Left colon (tissue), 2 donors: ENCODE measurements at regions not wholly inside any gene's neighbourhood (a gene's known extent, or its start where the extent isn't known, plus 50 kb on each side); places are given as distances from the start of the nearest gene placed in this dataset.
"Not testable (repeated sequence)": the region's sequence is repeated elsewhere in the genome, so short reads cannot be mapped to it uniquely, and the experiment has no call there.

Experiments used
- ATAC-seq: fragments of 200-7000 bp; cut with Tn5 transposase; one replicate; pipeline ENCODE4 v1.9.1; 2020; ENCODE audit warnings: mild to moderate bottlenecking, moderate library complexity
- DNase-seq, 2 donors: peaks; one replicate each; pipeline ENCODE4 v3.0.0-alpha.2; 2020
- intact Hi-C, 2 donors: fragments of 100-400 bp; cut with DNase I in 1 of 2; cut with micrococcal nuclease in 1 of 2; formaldehyde crosslinking; loops; one replicate each; pipeline versions ENCODE4 v1.11.2 to v1.14.0; 2022; cut with DNase I, micrococcal nuclease
- donor health status: DM: no; HTN: no; CAD: no.
- donor health status: DM: yes; HTN: yes; CAD: no.

DNA sequence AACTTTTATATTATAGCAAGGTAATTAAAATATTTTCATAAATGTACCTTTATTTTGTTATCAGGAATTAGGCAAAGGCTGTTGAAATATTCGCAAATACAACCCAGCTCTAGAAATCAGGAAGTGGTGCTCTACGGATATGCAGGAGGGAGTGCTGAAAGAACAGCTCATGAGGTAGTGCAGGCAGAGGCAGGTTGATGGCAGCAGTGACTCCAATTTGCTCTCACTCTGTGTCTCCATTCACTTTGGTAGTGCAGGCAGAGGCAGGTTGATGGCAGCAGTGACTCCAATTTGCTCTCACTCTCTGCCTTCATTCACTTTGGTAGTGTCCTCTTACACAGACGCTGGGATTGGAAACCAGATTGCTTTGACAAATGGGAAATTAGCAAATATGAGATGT lies 277.9 kb downstream of the TRIML1 start:
- no peak for ATAC-seq
- DNase-seq = no peak
- intact Hi-C loops = no loop called here

DNA sequence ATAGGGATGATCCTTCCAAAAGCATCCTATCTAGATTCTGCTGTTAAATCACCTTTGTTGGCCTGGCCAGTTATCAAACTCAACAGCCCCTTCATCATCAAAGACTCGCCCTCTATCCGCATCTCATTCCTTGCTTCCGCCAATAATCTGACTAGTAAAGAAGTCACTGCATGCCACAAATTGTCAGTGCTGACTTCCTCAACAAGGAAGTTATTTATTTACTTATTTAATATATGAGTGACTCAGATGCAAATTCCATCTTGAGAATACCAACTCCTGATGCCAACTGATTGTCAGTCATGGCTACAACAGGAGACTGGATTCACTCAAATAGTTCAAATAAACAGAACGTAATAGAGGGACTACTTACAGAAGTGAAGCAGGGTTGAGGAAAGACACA lies 283.8 kb downstream of the TRIML1 start:
- ATAC-seq = no peak
- intact Hi-C loops = no loop called here
- no peak for DNase-seq

DNA sequence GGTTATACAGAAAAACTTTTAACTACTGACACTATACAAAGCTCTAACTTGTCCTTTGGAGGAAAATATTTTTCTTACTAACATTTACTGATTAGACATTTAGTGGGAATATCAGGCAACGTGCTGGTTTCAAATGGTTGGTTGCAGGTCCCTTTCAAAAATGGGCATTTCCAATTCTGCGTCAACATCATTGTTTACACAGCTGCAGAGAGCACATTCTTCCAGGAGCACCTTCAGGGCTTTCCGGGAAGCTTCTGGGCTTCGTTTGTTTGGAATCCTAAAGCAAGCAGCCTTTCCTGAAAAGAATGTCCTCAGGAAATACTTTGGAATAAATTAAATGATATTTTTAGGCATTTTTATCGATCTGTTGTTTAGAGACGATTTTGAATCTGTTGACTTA lies 289.7 kb downstream of the TRIML1 start:
- DNase-seq = no peak
- intact Hi-C loops = no loop called here
- no peak for ATAC-seq

DNA sequence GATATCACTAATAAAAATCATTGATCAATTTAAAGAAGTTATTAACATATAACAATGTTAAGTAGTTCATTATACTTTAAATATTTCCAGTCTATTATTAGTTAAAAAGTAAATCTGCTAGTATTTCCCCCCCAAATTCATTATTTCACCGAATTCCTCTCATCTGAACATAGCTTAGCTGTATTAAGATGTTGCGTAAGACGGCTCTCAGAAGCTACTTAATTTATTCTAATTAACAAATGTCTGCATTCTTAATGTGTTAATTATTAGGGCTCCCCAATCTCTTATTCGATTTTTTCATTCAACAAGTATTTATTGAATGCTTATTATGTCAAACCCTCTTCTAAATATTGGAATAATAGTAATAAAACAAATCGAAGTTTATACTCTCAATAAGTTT lies 290.7 kb downstream of the TRIML1 start:
- DNase-seq (no peak), ATAC-seq (no peak)
- intact Hi-C loops = no loop called here

DNA sequence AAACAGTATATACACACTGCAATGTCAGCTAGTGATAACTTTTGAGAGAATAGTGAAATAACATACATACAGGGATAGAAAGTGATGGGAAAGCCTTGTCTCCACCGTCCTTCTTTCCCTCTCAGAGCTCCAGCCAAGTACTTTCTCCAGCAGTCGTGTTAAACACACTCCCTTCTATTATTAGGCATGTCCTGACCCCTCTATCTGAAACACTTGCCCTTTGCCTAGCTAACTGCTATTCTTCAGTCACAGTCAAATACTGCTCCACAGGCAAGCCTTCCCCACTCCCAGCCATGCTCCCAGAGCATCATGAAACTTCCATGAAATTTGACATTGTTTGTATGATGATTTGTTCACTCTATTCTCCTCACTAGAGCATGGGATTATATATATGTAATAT lies 291.1 kb downstream of the TRIML1 start:
- no peak for DNase-seq
- no peak for ATAC-seq
- intact Hi-C loops = no loop called here

DNA sequence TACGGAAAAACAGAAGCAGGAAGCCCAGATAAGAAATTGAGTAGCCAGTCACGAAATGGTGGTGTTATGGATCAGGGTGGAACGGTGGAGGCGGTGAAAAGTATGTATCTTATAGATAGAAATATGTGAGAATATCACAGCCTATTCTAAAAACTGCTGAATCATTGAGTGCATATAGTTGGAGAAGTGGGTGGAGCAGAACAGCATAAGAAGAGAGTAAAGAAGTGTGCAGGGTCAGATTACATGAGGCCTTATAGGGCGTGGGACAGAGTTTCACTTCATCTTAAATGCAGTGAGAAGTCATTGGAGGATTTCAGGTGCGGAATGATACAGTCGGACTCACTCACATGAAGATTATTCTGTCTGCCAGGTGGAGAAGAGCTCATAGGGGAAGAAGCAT lies 293.1 kb downstream of the TRIML1 start:
- DNase-seq (no peak), ATAC-seq (no peak)
- intact Hi-C loops = no loop called here

DNA sequence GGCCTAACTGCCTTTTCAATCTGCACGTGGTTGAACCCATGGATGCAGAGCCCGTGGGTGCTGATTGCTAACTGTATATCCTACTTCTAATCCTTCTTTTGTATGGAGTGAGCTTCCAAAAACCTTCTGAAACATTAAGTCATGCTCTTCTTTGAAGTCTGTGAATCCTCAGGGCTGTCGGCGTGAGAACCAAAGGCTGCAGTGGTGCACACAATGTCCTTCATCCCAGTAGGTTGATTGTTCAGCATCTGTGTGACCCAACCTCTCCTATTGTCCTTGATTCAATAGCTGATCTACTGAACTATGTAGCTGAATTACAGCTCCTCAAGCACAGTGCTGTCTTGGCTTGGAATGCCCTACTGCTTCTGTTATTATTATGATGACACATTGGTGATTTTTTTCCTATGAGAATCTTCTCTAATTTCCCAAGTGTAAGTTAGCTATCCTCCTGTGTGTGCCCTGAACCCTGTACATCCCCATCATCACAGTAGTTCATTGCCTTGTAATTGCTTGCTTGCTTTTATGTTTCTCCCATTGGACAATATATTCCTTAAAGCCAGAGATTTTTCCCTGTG lies 294.6 kb downstream of the TRIML1 start:
- intact Hi-C loops = no loop called here
- ATAC-seq (no peak), DNase-seq (no peak)

DNA sequence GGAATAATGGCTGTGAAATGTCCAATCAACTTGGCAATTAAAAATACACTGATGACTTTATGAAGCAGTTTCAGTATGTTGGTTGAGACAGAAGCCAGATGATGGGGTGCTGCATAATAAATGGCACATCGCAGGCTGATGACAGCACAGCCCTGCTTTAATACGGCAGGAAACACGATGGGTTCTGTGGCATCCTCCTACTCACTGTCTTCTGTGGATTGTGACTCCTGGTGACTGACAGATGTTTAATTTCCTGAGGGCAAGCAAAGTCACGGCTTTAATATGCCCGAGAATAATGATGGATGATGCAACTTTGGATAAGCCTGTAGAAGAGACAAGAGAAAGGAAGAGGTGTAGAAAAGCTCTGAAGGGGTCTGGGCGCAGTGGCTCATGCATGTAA lies 295.4 kb downstream of the TRIML1 start:
- intact Hi-C loops = no loop called here
- no peak for DNase-seq
- ATAC-seq = no peak

DNA sequence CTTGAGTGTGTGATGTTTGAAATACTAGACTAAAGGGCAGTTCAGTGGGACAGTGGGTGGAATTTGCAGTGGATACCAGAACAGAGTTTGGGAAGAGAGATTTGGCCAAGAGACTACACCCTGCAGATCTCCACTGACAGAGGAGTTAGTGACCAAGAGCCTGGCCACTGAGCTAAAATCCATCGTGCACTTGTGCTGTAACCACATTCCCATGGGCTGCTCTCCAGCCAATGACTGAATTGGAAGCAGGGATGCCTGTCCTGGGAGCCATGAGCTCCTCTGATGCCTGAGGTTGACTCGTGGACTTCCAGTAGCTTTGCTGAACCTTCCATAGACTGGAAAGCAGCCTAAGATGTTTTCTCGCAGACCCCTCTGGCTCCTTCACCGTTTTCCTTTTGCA lies 296.1 kb downstream of the TRIML1 start:
- ATAC-seq (no peak), DNase-seq (no peak)
- intact Hi-C loops = no loop called here

DNA sequence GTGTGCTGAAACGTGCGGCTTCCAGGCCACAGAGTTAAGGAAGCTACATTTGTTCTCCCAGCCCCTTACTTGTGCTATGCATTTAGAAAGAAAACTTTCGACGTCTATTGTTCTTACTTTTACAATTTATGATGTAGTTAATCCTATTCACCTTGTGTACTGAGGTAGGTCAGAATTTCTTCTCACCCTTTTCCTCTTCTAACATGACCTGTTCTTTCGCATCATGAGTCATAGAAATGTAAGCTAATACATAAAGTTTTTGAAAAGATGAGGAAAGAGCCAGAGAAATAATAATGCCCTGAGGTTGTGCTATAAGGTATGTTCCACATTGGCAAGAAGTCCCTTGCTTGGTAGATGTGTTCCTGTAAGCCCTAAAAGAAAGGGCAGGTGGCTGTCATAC lies 298.3 kb downstream of the TRIML1 start:
- ATAC-seq = no peak
- intact Hi-C loops = no loop called here
- DNase-seq = no peak

DNA sequence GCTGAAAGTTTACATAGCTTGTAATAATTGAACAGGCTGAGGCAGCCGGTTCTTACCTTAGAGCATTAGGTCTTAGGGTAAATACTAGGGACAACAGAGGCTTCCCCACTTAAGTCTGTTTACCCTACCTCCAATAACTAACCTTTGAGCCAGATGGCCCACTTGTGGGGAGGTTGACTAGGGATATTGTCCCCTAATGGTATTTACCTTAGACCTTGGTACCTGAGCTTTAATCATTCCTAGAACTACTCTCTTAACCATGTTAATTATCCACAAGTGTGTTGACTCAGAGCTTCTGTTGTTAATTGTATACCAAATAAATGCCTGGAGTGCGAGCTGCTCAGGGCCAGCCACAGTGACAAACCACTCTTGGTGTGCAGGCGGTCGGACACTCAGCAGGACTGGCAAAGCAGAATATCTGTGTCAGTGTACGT lies 299.2 kb downstream of the TRIML1 start:
- ATAC-seq, intact Hi-C loops, DNase-seq: not testable (repeated sequence)

DNA sequence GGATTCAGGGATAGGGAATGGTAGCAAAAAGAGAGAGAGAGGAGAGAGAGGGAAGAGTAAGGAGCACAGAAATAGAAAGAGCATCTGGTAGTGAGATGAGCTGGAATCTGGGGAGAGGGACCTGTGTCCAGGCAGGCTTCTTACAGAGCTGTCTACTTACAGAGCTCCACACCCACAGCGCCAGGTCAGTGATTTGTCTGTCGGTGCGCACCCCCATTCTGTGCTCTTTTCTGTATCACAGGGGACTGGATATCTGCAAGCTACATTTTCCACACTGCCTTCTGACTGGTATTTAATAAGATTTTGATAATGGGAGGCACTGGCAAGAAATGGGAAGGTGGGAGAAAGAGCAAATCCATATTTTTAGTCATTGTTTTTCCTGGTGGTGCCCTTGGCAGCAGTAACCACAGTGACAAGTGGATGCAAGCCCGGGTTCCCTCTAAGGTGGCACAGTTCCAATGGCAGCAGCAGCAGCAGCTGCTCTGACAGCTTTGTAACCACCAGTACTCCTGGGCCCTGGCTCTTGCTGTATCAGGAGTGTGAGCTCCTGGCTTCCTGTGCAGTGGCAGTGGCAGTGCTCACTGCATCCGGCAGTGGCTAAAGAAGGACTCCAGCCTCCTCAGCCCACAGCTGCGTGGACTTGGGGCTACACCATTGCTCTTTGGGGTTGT lies 300.5 kb downstream of the TRIML1 start:
- ATAC-seq (no peak), DNase-seq (no peak)
- intact Hi-C loops = no loop called here

DNA sequence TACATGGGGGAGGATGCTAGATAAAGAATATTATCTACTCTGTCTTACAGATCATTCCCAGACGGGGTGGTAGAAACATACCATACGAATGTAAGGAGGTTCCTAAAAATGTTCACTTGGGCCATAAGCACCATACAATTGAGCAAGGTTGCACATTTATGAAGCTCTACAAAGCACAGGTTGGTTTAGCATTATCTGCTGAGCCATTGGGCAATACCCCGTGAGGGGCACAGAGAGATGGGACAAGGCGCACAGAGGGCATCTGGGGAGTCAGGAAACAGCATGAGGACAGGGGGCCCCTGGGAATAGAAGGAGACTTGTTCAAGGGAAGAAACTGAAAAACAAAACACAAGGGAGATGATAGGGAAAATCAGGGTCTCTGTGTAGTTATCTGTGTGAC lies 305.3 kb downstream of the TRIML1 start:
- DNase-seq = no peak
- ATAC-seq = no peak
- intact Hi-C loops = no loop called here

DNA sequence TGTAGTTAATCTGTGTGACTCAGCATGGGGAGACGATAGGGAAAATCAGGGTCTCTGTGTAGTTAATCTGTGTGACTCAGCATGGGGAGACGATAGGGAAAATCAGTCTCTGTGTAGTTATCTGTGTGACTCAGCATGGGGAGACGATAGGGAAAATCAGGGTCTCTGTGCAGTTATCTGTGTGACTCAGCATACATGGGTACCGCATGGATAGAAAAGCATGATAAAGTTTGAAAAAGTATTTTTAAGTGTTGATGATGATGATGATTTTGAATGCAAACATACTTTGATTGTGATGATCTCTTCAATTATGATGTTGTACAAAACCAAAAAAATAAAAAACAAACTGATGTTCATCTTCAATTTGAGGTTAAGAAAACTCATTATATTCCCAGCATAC lies 309.8 kb downstream of the TRIML1 start:
- DNase-seq, intact Hi-C loops, ATAC-seq: not testable (repeated sequence)

DNA sequence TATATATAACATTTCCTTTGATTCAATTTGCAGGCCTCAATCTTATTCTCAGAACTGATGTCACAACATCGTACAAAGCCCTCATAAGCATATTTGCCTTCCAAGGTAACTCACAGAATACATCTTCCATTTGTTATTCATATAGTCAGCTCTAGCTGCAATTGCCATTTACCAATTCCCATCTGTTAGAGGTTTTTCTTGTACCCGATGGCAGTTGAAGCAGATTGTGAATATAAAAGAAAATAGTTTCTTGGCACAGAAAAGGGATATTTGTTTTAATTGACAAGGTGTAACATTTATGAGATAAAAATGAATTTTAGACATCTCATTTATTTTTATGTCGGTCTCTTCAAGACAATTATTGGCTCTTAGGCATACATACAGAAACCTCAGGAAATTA lies 311.3 kb downstream of the TRIML1 start:
- ATAC-seq (no peak), DNase-seq (no peak)
- intact Hi-C loops = no loop called here

DNA sequence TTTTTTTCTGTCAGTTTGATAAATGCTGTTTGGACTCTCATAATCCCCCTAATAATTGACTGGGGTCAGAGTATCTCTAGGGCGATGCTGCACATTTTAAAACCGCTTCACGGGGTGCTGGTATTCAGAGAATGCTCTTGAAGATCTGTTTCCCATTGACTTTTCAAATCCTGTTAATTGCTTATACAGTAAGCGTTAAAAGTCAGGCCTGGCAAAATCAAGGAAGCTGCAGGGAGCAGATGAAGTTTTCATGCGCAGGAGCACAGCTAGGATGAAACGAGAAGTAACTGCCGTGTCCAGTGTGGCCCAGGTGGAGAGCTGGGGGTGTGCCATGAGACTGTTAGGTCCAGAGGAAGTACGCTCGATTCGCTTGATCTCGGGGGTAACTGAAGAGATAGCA lies 312.9 kb downstream of the TRIML1 start:
- DNase-seq (no peak), ATAC-seq (no peak)
- intact Hi-C loops = no loop called here

DNA sequence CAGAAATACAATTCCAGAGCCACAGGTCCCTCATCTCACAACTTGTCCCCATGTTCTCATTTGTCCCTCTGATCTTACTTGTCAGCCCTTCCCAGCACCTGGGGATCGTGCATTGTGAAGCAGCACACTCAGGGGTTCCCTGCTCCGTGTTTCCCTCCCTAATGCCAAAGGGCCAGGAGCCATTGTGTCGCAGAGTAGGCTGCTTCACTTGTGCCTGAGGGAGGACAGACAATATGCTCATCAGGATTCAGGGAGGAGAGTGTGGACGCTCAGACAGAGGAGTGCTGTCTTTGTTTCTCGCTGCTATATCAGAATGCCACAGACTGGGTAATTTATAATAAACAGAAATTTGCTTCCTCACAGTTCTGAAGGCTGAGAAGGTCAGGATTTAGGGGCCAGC lies 315.3 kb downstream of the TRIML1 start:
- DNase-seq (no peak), ATAC-seq (no peak)
- intact Hi-C loops = no loop called here

DNA sequence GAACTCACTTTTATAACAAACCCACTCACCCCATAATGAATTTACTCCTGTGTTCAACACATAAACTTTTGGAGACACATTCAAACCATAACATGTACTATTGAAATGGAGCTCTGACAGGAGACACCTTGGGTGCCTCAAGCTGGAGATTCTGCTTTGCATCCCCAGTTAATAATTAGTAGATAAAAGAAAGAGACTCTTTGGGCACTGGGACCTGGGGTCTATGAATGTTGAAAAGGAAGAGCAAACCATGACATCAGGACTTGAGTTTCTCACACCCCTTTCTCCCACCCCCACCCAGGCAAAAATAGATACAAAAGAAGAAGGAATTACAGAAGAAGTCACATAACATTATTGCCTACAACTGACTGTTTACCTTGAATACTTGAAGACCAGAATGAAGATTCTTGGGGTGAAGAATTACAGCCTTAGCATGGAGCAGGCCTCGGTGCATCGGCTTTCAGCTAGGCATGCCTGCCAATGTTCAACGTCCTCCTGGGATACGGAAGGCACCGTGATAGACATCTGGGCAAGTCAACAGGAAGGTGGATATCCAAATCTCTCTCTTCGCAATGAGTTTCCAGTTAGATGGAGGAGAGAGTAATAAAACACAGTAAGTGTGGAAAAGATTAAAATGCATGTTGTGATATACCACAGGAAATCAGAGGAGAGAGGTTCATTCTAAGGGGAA lies 316.0 kb downstream of the TRIML1 start:
- no peak for DNase-seq
- ATAC-seq = no peak
- intact Hi-C loops = no loop called here

DNA sequence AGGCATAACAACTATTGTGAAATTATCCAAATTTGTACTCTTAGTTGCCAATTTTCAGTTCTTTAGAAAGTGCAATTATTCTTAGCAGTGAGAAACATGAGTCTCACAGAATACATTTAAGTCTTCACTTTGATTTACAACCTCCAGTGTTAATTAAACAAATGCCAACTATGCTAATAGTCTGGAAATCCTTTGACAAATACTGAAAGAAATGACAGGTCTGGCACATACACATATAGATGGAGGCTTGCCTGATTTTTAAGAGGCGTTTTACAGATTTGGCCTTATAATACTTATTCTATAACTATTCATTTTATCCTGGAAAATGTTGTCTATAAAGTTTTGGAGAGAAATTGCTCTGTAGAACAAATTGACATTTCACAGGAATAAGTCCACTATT lies 320.1 kb downstream of the TRIML1 start:
- no peak for ATAC-seq
- intact Hi-C loops = no loop called here
- no peak for DNase-seq

DNA sequence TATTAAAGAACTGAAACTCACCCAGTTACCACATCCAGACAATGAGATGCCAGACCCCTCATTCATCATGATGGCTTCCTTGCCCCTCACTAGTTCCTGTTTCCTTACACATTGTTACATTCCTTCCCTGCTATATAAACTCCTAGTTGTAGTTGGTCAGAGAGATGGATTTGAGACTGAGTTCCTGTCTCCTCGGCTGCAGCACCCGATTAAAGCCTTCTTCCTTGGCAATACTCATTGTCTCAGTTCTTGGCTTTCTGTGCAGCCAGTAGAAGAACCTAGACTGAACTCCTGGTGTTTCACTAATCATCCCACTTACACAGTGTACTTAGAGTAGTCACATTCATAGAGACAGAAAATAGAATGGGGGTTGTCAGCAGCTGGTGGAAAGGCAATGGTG lies 324.7 kb downstream of the TRIML1 start:
- intact Hi-C loops = no loop called here
- ATAC-seq (no peak), DNase-seq (no peak)

DNA sequence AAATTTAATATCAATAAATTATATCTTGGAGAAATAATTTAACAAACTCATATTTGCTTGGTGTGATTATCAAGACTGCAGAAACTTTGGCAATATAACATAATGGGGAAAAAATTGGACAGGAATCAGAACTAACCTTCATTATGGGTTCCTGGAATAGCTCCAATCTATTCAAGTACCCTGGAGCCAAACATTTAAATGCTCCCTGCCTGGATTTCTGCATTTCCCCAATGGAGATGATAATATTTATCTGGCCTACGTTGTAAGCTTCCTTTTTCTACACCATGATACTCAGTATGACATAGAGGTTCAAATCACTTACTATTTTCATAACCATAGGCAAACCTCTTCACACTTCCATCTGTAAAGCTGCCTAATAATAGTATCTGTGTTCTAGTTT lies 326.8 kb downstream of the TRIML1 start:
- intact Hi-C loops = no loop called here
- ATAC-seq (no peak), DNase-seq (no peak)
